ENCODE measurements at regions not wholly inside any gene's neighbourhood (a gene's known extent, or its start where the extent isn't known, plus 50 kb on each side); places are given as distances from the start of the nearest gene placed in this dataset.
"Not testable (repeated sequence)": the region's sequence is repeated elsewhere in the genome, so short reads cannot be mapped to it uniquely, and the experiment has no call there.

DNA sequence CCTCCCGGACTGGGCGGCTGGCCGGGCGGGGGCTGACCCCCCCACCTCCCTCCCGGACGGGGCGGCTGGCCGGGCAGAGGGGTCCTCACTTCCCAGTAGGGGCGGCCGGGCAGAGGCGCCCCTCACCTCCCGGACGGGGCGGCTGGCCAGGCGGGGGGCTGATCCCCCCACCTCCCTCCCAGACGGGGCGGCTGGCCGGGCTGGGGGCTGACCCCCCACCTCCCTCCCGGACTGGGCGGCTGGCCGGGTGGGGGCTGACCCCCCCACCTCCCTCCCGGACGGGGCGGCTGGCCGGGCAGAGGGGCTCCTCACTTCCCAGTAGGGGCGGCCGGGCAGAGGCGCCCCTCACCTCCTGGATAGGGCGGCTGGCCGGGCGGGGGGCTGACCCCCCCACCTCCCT, 205.0 kb upstream of the CBLB start:
- not testable (repeated sequence) for DNase-seq (ENCODE audit: low read depth in 2 of 2)

DNA sequence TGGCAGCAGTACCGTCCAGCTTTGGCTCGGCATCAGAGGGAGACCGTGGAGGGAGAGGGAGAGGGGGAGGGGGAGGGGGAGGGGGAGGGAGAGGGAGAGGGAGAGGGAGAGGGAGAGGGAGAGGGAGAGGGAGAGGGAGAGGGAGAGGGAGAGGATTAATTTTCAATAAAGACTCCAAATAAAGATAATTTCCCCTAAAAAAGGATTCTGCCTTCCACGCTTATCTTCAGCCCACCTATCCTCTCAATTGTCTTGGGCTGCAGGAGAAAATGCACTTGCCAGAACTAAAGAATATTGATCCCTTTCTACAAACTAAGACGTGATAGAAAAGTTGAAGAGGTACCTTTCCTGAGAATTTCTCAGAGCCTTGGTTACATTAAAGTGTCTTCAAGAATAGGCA, 206.9 kb upstream of the CBLB start:
- not testable (repeated sequence) for DNase-seq (ENCODE audit: low read depth in 2 of 2)

DNA sequence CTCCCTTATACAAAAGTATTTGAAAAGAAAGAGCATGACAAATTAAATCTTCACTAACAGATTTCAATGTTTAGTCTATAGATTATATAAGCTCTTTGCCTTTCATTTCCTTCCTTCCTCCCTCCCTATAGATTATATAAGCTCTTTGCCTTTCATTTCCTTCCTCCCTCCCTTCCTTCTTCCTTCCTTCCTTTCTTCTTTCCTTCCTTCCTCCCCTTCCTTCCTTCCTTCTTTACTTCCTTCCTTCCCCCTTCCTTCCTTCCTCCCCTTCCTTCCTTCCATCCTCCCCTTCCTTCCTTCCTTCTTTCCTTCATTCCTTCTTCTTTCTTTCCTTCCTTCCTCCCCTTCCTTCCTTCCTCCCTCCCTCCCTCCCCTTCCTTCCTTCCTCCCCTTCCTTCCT, 209.8 kb upstream of the CBLB start:
- no peak for DNase-seq (ENCODE audit: low read depth in 2 of 2)

GRCh38 chr3:106082616-106083015, 213.8 kb upstream of the CBLB start:
- DNase-seq (ENCODE audit: low read depth in 2 of 2), result no peak

DNA sequence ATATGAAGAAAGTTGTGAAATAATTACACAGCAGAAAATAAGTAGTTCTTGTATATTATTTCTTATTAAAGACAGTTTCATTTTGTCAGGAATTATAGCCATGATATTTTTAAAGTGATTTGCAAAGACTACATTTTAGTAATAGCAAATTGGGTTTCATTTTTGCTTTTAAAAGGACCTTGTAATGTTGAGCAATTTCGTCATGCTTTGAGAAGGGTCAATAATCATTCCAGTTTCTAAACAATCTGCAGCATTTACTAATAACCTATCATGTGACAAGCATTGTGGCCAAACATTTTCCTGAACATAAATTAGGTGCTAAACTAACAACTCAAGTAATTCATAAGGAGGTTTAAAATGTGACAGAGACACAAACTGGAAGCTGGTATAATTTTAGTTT, 214.4 kb upstream of the CBLB start:
- DNase-seq (ENCODE audit: low read depth in 2 of 2), result no peak

DNA sequence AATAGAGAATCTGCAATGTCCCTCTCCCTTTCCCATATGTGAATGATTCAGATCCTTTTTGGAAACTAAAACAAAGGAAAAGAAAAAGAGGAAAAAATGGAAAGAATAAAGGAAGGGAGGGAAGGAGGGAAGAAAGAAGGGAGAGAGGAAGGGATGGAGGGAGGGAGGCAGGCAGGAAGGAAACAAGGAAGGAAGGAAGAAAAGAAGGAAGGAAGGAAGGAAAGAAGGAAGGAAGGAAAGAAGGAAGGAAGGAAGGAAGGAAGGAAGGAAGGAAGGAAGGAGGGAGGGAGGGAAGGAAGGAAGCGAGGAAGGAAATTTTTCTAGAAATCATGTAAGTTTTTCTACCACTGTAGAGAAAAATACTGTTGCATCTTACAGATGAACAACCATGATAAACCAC, 215.0 kb upstream of the CBLB start:
- DNase-seq (ENCODE audit: low read depth in 2 of 2), result no peak

- no peak for DNase-seq (ENCODE audit: low read depth in 2 of 2)
Measured at GRCh38 chr3:106086038-106086437, 217.2 kb upstream of the CBLB start.

DNA sequence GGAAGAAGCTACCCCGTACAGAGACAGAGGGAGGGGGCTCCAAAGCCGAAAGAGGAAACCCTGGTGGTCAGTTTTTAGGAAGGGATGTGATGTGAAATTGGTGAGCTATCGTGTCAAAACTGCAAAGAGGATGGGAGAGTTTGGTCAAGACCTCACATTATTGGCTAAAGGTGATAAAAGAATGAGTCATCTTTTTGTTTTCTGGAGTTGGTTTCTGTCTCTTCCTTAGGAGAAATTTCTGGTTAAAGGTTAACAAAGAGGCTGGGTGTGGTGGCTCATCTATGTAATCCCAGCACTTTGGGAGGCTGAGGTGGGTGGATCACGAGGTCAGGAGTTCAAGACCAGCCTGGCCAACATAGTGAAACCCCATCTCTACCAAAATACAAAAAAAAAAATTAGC, 217.8 kb upstream of the CBLB start:
- DNase-seq (ENCODE audit: low read depth in 2 of 2), result no peak

DNA sequence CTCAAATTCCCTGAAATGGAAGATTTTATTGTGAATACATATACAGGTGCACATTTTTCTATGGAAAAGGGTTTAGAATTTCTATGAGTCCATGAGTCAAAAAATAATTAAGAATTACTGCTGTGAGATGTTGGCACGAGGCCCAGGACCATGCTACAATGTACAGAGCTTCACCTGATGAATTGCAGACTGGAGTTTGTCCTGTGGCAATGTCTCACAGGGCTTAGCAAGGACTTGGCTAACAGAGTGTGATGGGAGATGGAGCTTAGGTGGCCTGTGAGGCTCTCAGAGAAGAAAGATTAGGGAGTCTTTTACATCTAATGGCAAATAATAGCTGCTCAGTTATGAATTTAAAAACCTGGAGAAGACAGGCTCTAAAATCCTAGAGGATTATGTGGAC, 219.5 kb upstream of the CBLB start:
- DNase-seq (ENCODE audit: low read depth in 2 of 2), result no peak

GRCh38 chr3:106088899-106089298, 220.1 kb upstream of the CBLB start:
- no peak for DNase-seq (ENCODE audit: low read depth in 2 of 2)

GRCh38 chr3:106089806-106090205, 221.0 kb upstream of the CBLB start:
- DNase-seq (ENCODE audit: low read depth in 2 of 2), result no peak

GRCh38 chr3:106092792-106093191, 224.0 kb upstream of the CBLB start:
- no peak for DNase-seq (ENCODE audit: low read depth in 2 of 2)

DNA sequence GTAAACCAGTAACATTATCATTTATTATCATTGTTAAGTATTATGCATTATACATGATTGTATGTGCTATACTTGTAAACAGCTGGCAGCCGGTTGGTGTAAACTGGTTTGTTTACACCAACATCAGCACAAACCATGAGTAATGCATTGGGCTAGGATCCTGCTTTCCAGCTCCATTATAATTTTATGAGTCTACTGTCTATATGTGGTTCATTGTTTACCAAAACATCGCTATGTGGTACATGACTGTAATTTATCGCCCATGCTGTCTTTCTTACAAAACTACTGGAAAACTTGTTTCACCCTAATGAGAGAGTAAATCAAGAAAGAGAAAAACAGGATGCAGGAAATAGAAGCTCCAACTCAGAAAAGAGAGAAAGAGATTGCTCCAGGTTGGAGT, 224.8 kb upstream of the CBLB start:
- no peak for DNase-seq (ENCODE audit: low read depth in 2 of 2)

DNA sequence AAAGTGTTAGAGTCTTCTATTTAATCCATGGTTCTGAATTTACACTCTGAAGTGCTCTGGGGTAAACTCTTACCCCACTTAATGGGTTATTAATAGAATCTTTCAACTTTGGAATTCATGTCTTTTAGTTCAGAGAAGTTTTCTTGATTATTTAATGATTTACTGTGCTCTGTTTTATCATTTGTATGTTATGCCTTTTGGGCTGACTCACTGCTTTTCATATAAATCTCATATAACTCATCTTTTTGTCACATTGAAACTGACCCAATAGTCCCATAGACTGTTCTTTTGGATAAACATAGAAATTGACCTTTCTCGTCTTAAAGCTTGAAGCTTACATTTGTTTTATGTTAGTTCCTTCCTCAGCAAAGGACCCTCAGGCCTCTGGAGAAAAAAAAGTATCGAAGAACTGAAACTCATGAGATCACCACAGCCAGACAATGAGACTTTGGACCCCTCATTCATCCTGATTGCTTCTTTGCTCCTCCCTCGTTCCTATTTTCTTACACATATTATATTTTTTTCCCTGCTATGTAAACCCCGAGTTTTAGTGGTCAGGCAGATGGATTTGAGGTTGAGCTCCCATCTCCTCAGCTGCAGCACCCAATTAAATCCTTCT, 229.1 kb upstream of the CBLB start:
- DNase-seq (ENCODE audit: low read depth in 2 of 2), result no peak

- no peak for DNase-seq (ENCODE audit: low read depth in 2 of 2)
Measured at GRCh38 chr3:106103383-106103782, 234.6 kb upstream of the CBLB start.

- DNase-seq (ENCODE audit: low read depth in 2 of 2), result no peak
Measured at GRCh38 chr3:106104078-106104477, 235.3 kb upstream of the CBLB start.

- no peak for DNase-seq (ENCODE audit: low read depth in 2 of 2)
Measured at GRCh38 chr3:106108925-106109324, 240.1 kb upstream of the CBLB start.

DNA sequence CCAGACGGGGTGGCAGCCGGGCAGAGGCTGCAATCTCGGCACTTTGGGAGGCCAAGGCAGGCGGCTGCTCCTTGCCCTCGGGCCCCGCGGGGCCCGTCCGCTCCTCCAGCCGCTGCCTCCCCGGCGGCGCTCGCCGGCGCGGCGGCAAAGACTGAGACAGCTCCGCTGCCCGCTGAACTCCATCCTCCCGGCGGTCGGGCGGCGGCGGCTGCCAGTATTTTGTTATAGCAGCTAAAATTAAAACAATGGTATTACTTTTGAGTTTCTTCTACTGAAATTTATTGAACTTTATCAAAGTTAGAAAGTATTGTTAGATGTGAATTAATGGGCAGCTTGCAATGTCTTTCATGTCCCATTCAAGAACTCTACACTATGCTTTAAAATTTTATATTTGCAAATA, 243.7 kb upstream of the CBLB start:
- not testable (repeated sequence) for DNase-seq (ENCODE audit: low read depth in 2 of 2)

GRCh38 chr3:106113747-106114146, 244.9 kb upstream of the CBLB start:
- no peak for DNase-seq (ENCODE audit: low read depth in 2 of 2)

DNA sequence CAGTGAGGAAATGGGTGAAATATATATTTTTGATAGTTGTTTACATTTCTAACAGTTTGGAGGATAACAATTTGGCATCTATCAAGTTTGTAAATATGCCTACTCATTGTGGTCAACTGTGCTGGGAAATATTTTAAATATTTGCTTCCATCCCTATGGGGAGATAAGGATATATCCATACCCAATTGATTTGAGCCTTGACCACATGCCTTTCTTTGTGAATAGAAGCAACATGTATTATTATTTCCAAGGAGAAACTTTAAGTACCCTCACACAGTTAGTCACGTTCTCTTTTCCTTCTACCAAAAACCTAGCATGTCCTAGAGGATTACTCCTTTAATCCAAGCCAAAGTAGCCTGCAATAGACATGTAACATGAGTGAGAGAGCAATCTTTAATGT, 245.4 kb upstream of the CBLB start:
- no peak for DNase-seq (ENCODE audit: low read depth in 2 of 2)

DNA sequence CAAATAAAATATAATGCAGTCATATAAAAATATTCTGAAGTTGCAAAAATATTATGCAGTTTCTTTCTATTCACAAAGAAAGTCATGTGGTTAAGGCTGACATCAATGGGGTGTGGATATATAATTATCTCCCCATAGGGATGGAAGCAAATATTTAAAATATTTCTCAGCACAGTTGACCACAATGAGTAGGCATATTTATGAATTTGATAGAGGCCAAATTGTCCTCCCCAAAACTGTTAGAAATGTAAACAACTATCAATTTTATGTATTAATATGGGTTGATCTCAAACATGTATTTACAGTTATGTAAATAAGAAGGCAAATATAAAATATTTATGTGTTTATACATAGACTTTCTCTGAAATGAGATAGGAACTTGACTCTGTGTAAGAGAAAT, 246.0 kb upstream of the CBLB start:
- DNase-seq (ENCODE audit: low read depth in 2 of 2), result no peak

DNA sequence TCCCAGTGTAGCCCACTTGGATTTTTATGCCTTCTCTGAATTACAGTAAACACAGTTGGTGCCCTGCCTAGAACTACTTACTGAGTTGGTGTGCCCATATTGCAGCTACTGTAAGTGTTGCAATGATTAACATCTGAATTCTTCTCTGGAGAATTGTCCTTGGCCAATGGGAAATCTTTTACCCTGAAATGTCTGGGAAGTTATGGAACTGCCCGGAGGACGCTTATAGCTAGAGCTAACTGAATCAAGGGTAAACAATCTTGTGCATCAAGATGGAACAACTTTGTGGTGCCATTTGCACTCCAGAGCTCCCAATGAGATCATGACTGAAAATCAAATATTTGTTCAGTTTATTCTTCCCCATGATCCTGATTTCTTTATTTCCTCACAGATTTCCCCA, 246.7 kb upstream of the CBLB start:
- no peak for DNase-seq (ENCODE audit: low read depth in 2 of 2)

DNA sequence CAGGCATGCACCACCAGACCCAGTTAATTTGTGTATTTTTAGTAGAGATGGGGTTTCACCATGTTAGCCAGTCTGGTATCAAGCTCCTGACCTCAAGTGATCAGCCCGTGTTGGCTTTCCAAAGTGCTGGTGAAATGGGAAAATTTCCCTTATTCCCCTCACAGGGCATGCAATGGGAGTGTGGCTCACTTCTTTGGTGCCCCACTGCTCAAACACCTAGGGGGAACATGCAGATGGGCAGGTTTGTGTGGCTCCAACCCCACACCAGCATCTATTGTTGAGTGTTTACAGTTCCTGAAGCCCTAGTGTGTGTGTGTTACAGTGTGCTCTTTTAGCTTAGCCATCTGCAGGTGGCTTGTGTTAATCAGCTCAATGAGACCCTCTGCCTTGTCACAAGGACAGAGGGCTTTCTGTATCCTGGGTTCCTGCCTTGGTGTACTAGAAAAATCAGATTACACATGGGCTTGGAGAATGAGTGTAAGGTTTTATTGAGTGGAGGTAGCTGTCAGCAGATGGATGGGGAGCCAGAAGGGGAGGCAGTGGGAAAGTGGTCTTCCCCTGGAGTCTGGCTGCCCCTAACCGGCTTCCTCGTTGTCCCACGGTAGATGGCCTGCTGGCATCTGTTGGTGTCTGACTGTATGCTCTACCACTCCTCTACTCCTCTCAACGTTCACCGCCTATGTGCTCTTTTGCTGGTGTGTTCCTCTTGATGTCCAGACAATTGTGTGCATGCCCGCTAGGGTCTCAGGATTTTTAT, 248.1 kb upstream of the CBLB start:
- DNase-seq (ENCODE audit: low read depth in 2 of 2), result no peak

GRCh38 chr3:106117490-106117858, 248.7 kb upstream of the CBLB start:
- DNase-seq (ENCODE audit: low read depth in 2 of 2), result no peak
